ENCODE measurements at regions not wholly inside any gene's neighbourhood (a gene's known extent, or its start where the extent isn't known, plus 50 kb on each side); places are given as distances from the start of the nearest gene placed in this dataset.

GRCh38 chr10:107611115-107611514 is 446.6 kb upstream of the SORCS1 start:
- intact Hi-C loops (cut with micrococcal nuclease): loop anchor here (10.0 kb wide), 1 partner anchor 124 kb away; no protein-coding TSS in a partner anchor
- Mint-ChIP-seq H3K9me3 (ENCODE audit: unreplicated experiment) (no peaks in the 10 kb centered on the region), H3K36me3 (ENCODE audit: insufficient read depth, unreplicated experiment) (no peaks in the 10 kb centered on the region), H3K4me1 (ENCODE audit: insufficient read depth, unreplicated experiment) (peaks cover 37% of the 10 kb centered on the region), H3K27me3 (ENCODE audit: insufficient read depth, unreplicated experiment) (no peaks in the 10 kb centered on the region), H3K27ac (ENCODE audit: low read depth, unreplicated experiment) (peak overlapping the region; percentile 75), H3K4me3 (ENCODE audit: unreplicated experiment) (no peak overlapping the region)
- POLR2A ChIA-PET: interaction anchor here (0.6 to 1.5 kb wide), 3 partner anchors 14 to 542 kb away, joined by 3 read pairs; no protein-coding TSS in a partner anchor
- CTCF ChIA-PET: no interaction called here
- BruUV-seq (replicated peaks): no TSS peak
- no peak for TF ChIP-seq CTCF (IDR thresholded peaks at IDR 0.05; ENCODE audit: unreplicated experiment)
- peak; percentile 72 for DNase-seq (ENCODE audit: unreplicated experiment)

- DNase-seq (ENCODE audit: unreplicated experiment): no peak
- H3K36me3 Mint-ChIP-seq (ENCODE audit: insufficient read depth, unreplicated experiment): no peaks in the 10 kb centered on the region
- ChIA-PET POLR2A (interaction anchor here (0.5 kb wide), 1 partner anchor 54 kb away, joined by 3 read pairs; no protein-coding TSS in a partner anchor), CTCF (interaction anchor here (0.6 kb wide), 1 partner anchor 9 kb away, joined by 3 read pairs; no protein-coding TSS in a partner anchor)
- intact Hi-C loops (cut with micrococcal nuclease): no loop called here
- peaks cover 2% of the 10 kb centered on the region for H3K4me1 Mint-ChIP-seq (ENCODE audit: insufficient read depth, unreplicated experiment)
- peaks cover 12% of the 10 kb centered on the region for H3K9me3 Mint-ChIP-seq (ENCODE audit: unreplicated experiment)
- H3K4me3 Mint-ChIP-seq (ENCODE audit: unreplicated experiment): no peak overlapping the region
- no peak for TF ChIP-seq CTCF (IDR thresholded peaks at IDR 0.05; ENCODE audit: unreplicated experiment)
- H3K27ac Mint-ChIP-seq (ENCODE audit: low read depth, unreplicated experiment): no peak overlapping the region
- BruUV-seq (replicated peaks): no TSS peak
- no peaks in the 10 kb centered on the region for H3K27me3 Mint-ChIP-seq (ENCODE audit: insufficient read depth, unreplicated experiment)
These were observed 424.6 kb upstream of the SORCS1 start for GRCh38 chr10:107589081-107589480.

- Mint-ChIP-seq H3K9me3 (ENCODE audit: unreplicated experiment) (peaks cover 12% of the 10 kb centered on the region), H3K4me3 (ENCODE audit: unreplicated experiment) (no peak overlapping the region), H3K4me1 (ENCODE audit: insufficient read depth, unreplicated experiment) (peaks cover 10% of the 10 kb centered on the region), H3K36me3 (ENCODE audit: insufficient read depth, unreplicated experiment) (no peaks in the 10 kb centered on the region), H3K27ac (ENCODE audit: low read depth, unreplicated experiment) (no peak overlapping the region), H3K27me3 (ENCODE audit: insufficient read depth, unreplicated experiment) (no peaks in the 10 kb centered on the region)
- no peak for DNase-seq (ENCODE audit: unreplicated experiment)
- TF ChIP-seq CTCF (IDR thresholded peaks at IDR 0.05; ENCODE audit: unreplicated experiment): no peak
- intact Hi-C loops (cut with micrococcal nuclease): no loop called here
- POLR2A ChIA-PET: no interaction called here
- BruUV-seq (replicated peaks): no TSS peak
- CTCF ChIA-PET: no interaction called here
These were observed 421.1 kb upstream of the SORCS1 start for GRCh38 chr10:107585630-107586029.

- no peak for DNase-seq (ENCODE audit: unreplicated experiment)
- no TSS peak for BruUV-seq (replicated peaks)
- POLR2A ChIA-PET: interaction anchor here (1.0 kb wide), 1 partner anchor 70 kb away, joined by 3 read pairs; no protein-coding TSS in a partner anchor
- Mint-ChIP-seq H3K9me3 (ENCODE audit: unreplicated experiment) (peaks cover 12% of the 10 kb centered on the region), H3K27ac (ENCODE audit: low read depth, unreplicated experiment) (peak overlapping the region; percentile 37), H3K4me3 (ENCODE audit: unreplicated experiment) (no peak overlapping the region), H3K27me3 (ENCODE audit: insufficient read depth, unreplicated experiment) (no peaks in the 10 kb centered on the region), H3K4me1 (ENCODE audit: insufficient read depth, unreplicated experiment) (peaks cover 10% of the 10 kb centered on the region), H3K36me3 (ENCODE audit: insufficient read depth, unreplicated experiment) (no peaks in the 10 kb centered on the region)
- no peak for TF ChIP-seq CTCF (IDR thresholded peaks at IDR 0.05; ENCODE audit: unreplicated experiment)
- CTCF ChIA-PET: interaction anchor here (0.5 to 0.6 kb wide), 2 partner anchors 837 to 918 kb away, joined by 3 read pairs; no protein-coding TSS in a partner anchor
- intact Hi-C loops (cut with micrococcal nuclease): no loop called here
These were observed 419.5 kb upstream of the SORCS1 start for GRCh38 chr10:107583974-107584373.

Data from MCF 10A (cell line).